HEK293T (cell line): ENCODE measurements at regions not wholly inside any gene's neighbourhood (a gene's known extent, or its start where the extent isn't known, plus 50 kb on each side); places are given as distances from the start of the nearest gene placed in this dataset.

ENCODE experiments used
- BHLHE40 ChIP-seq: fragments of 450-650 bp; IDR thresholded peaks from 2 replicates; pipeline ENCODE4 v1.6.1; 2016; ENCODE audit warnings: mild to moderate bottlenecking, moderate library complexity, borderline replicate concordance
- CTBP1 ChIP-seq: fragments of 450-650 bp; IDR thresholded peaks from 2 replicates; pipeline ENCODE4 v1.6.1; 2016; ENCODE audit warnings: borderline replicate concordance
- ELF4 ChIP-seq: fragments of 450-650 bp; IDR thresholded peaks from 2 replicates; pipeline ENCODE4 v1.6.1; 2017; ENCODE audit warnings: antibody characterized with exemption
- FOXA1 ChIP-seq: fragments of 450-650 bp; IDR thresholded peaks from 2 replicates; pipeline ENCODE4 v1.6.1; 2016; ENCODE audit warnings: mild to moderate bottlenecking
- FOXK2 ChIP-seq: fragments of 450-650 bp; IDR thresholded peaks from 2 replicates; pipeline ENCODE4 v1.6.1; 2016; ENCODE audit warnings: mild to moderate bottlenecking
- HDGF ChIP-seq: fragments of 450-650 bp; IDR thresholded peaks from 2 replicates; pipeline ENCODE4 v1.6.1; 2017; ENCODE audit warnings: antibody characterized with exemption, borderline replicate concordance
- L3MBTL2 ChIP-seq: fragments of 450-650 bp; conservative IDR thresholded peaks from 2 replicates; pipeline ENCODE4 v1.6.1; 2016; ENCODE audit warnings: mild to moderate bottlenecking
- NFRKB ChIP-seq: fragments of 450-650 bp; IDR thresholded peaks from 2 replicates; pipeline ENCODE4 v1.6.1; 2016; ENCODE audit warnings: mild to moderate bottlenecking, moderate library complexity
- PKNOX1 ChIP-seq: fragments of 450-650 bp; IDR thresholded peaks from 2 replicates; pipeline ENCODE4 v1.6.1; 2016
- SP1 ChIP-seq: fragments of 450-650 bp; IDR thresholded peaks from 2 replicates; pipeline ENCODE4 v1.6.1; 2017
- SUZ12 ChIP-seq: fragments of 450-650 bp; IDR thresholded peaks from 2 replicates; pipeline ENCODE4 v1.6.1; 2016; ENCODE audit warnings: mild to moderate bottlenecking
- TARDBP ChIP-seq: fragments of 450-650 bp; IDR thresholded peaks from 2 replicates; pipeline ENCODE4 v1.6.1; 2016

- TF ChIP-seq SP1 (no peak), PKNOX1 (no peak), HDGF (no peak), FOXK2 (no peak), FOXA1 (no peak), SUZ12 (no peak), L3MBTL2 (no peak), BHLHE40 (no peak), CTBP1 (no peak), ELF4 (no peak), TARDBP (no peak), NFRKB (no peak)
These were observed 878.5 kb upstream of the MAP3K7 start for GRCh38 chr6:91465393-91465792.
